Prostate gland (tissue), 2 donors: ENCODE measurements at regions not wholly inside any gene's neighbourhood (a gene's known extent, or its start where the extent isn't known, plus 50 kb on each side); places are given as distances from the start of the nearest gene placed in this dataset.

ENCODE experiments used
- POLR2A ChIP-seq: fragments of 450-650 bp; IDR thresholded peaks from one replicate; pipeline ENCODE4 v1.6.1; 2016; ENCODE audit warnings: antibody characterized with exemption, mild to moderate bottlenecking
- TF ChIP-seq, protein P1 (sequence below), 4 experiments: fragments of 200-600 bp in 2 of 4; fragments of 450-650 bp in 2 of 4; sonication (generic) in 2 of 4; IDR thresholded peaks; 1 replicate in 3 of 4; 2 replicates in 1 of 4; pipeline ENCODE4 v1.5.1; 2016 to 2019; ENCODE audit warnings: antibody characterized with exemption in 4 of 4, mild to moderate bottlenecking in 2 of 4, moderate library complexity in 2 of 4

DNA sequence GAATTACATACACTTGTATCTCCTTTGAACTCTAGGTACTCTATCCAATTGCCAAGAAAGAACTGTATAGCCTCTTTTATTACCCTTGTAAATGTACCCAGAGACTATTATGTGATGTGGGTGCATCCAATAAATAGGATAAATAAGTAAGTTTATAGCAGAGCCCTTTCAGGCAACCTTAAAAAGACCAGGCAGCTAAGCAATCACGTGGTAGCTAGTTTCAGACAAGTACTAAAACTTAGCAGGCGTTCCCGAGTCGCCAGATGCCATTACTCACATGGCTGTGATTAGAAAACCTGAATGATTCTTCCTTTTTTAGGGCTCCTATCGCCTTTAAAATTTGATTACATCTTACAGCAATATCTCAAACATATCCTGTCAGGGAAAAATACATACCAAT is 1303.0 kb downstream of the EFNB2 start:
- TF ChIP-seq, protein P1, sequence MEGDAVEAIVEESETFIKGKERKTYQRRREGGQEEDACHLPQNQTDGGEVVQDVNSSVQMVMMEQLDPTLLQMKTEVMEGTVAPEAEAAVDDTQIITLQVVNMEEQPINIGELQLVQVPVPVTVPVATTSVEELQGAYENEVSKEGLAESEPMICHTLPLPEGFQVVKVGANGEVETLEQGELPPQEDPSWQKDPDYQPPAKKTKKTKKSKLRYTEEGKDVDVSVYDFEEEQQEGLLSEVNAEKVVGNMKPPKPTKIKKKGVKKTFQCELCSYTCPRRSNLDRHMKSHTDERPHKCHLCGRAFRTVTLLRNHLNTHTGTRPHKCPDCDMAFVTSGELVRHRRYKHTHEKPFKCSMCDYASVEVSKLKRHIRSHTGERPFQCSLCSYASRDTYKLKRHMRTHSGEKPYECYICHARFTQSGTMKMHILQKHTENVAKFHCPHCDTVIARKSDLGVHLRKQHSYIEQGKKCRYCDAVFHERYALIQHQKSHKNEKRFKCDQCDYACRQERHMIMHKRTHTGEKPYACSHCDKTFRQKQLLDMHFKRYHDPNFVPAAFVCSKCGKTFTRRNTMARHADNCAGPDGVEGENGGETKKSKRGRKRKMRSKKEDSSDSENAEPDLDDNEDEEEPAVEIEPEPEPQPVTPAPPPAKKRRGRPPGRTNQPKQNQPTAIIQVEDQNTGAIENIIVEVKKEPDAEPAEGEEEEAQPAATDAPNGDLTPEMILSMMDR (IDR thresholded peaks at IDR 0.05), result no peak
- TF ChIP-seq POLR2A, result no peak
